ENCODE measurements at regions not wholly inside any gene's neighbourhood (a gene's known extent, or its start where the extent isn't known, plus 50 kb on each side); places are given as distances from the start of the nearest gene placed in this dataset.

GRCh38 chr5:173745557-173745956, 129.1 kb upstream of the BOD1 start:
- TF ChIP-seq SPI1 (IDR thresholded peaks at IDR 0.05; ENCODE audit: low read depth, low read length) (no peak), POLR2A (IDR thresholded peaks at IDR 0.05; ENCODE audit: low read depth, low read length) (no peak), TAF1 (IDR thresholded peaks at IDR 0.05; ENCODE audit: low read depth, low read length) (no peak)

All from GM12891 (cell line).